Spleen (tissue), 7 donors: ENCODE measurements at regions not wholly inside any gene's neighbourhood (a gene's known extent, or its start where the extent isn't known, plus 50 kb on each side); places are given as distances from the start of the nearest gene placed in this dataset.

Experiments used
- POLR2AphosphoS5 ChIP-seq, 3 donors: sonication (generic); formaldehyde crosslinking; IDR thresholded peaks; one replicate each; pipeline ENCODE4 v1.5.1; 2017; ENCODE audit warnings: antibody characterized with exemption in 3 of 3
- TF ChIP-seq, protein P1 (sequence below), 11 experiments: fragments of 200-600 bp in 7 of 11; fragments of 450-650 bp in 4 of 11; sonication (generic) in 4 of 11; IDR thresholded peaks in 8 of 11; conservative IDR thresholded peaks in 3 of 11; 1 replicate in 7 of 11; 2 replicates in 4 of 11; pipeline versions ENCODE4 v1.4.0 to v1.8.0; 2016 to 2021; ENCODE audit warnings: antibody characterized with exemption in 11 of 11, inconsistent platforms in 4 of 11, mild to moderate bottlenecking in 1 of 11
- donor health status: DM: no; HTN: no; CAD: no; lungs with moderate emphysema.
- donor health status: DM: no; HTN: no; CAD: no.
- donor health status: DM: no; HTN: no; CAD: no.

DNA sequence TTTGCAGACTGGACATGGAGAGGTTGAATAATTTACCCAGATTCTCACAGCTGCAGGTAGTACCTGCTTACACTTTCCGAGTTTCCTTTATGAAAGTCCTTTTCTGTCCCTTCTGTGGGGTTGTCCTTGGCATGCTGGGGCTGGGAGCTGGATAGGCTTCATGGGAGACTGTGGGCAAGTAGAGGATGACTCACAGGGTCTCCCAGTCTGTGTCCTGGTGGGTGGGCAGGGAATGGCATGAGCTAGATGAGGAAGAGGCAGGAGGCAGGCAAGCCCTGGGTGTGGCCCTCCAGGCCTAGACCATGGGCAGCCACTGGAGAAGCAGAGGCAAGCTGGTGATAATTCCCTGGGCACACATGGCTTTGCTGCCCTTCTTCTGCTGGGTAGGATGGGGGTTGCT is 80.6 kb downstream of the NAV1 start:
- TF ChIP-seq, protein P1, sequence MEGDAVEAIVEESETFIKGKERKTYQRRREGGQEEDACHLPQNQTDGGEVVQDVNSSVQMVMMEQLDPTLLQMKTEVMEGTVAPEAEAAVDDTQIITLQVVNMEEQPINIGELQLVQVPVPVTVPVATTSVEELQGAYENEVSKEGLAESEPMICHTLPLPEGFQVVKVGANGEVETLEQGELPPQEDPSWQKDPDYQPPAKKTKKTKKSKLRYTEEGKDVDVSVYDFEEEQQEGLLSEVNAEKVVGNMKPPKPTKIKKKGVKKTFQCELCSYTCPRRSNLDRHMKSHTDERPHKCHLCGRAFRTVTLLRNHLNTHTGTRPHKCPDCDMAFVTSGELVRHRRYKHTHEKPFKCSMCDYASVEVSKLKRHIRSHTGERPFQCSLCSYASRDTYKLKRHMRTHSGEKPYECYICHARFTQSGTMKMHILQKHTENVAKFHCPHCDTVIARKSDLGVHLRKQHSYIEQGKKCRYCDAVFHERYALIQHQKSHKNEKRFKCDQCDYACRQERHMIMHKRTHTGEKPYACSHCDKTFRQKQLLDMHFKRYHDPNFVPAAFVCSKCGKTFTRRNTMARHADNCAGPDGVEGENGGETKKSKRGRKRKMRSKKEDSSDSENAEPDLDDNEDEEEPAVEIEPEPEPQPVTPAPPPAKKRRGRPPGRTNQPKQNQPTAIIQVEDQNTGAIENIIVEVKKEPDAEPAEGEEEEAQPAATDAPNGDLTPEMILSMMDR (IDR thresholded peaks at IDR 0.05 in 8 of 11, conservative IDR thresholded peaks at IDR 0.05 in 3 of 11), result no peak
- no peak for TF ChIP-seq POLR2AphosphoS5 (IDR thresholded peaks at IDR 0.05)
